ENCODE measurements at regions not wholly inside any gene's neighbourhood (a gene's known extent, or its start where the extent isn't known, plus 50 kb on each side); places are given as distances from the start of the nearest gene placed in this dataset.

DNA sequence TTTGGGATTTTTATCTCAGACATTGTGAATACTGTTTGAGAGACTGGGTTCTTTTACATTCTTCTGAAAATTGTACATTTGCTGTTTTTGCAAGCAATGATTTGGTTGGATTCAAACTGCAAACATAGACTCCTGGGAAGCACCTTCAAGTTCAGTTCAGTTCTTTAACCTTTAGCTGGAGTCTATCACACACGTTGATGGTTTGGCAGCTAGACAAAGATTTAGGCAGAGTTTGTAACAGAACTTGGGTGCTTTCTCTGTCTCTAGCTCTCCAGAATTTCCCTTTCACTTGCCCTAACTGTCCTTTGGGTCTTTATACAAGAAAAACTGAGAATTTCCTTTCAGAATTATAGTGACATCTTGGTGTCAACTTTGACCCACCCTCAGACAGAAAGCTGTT, 556.6 kb downstream of the DIAPH3 start:
- TF ChIP-seq CTCF (IDR thresholded peaks at IDR 0.05) (no peak), POLR2AphosphoS5 (IDR thresholded peaks at IDR 0.05) (no peak), POLR2A (IDR thresholded peaks at IDR 0.05) (no peak)

Data from sigmoid colon (tissue), 4 donors.